CD14-positive monocyte (primary cell): ENCODE measurements at regions not wholly inside any gene's neighbourhood (a gene's known extent, or its start where the extent isn't known, plus 50 kb on each side); places are given as distances from the start of the nearest gene placed in this dataset.

Experiments
- DNase-seq, 3 donors: peaks; one replicate each; pipeline ENCODE4 v3.0.0-alpha.2; 2011 to 2022
- H2AFZ ChIP-seq: 2 replicates; pipeline ENCODE4 v1.6.0; 2012; ENCODE audit warnings: mild to moderate bottlenecking, low read depth, low read length, inconsistent platforms; ENCODE audit not compliant: insufficient read depth, poor library complexity, severe bottlenecking
- H3K27ac ChIP-seq, 2 donors: 1 replicate in 1 of 2; 2 replicates in 1 of 2; pipeline ENCODE4 v1.5.1; 2012 to 2013; ENCODE audit warnings: low read length in 2 of 2, control low read depth in 1 of 2, inconsistent platforms in 1 of 2, low read depth in 1 of 2, mild to moderate bottlenecking in 1 of 2
- H3K27me3 ChIP-seq, 2 donors: one replicate each; pipeline versions ENCODE4 v1.6.0 to v1.6.1; 2011 to 2013; ENCODE audit warnings: low read length in 2 of 2; ENCODE audit not compliant: control insufficient read depth in 2 of 2, insufficient read depth in 2 of 2
- H3K36me3 ChIP-seq, 2 donors: replicated peaks in 1 of 2; 1 replicate in 1 of 2; 2 replicates in 1 of 2; pipeline versions ENCODE4 v1.5.1 to v1.6.1; 2012 to 2013; ENCODE audit warnings: low read length in 2 of 2, control low read depth in 1 of 2, inconsistent platforms in 1 of 2, mild to moderate bottlenecking in 1 of 2; ENCODE audit not compliant: insufficient read depth in 2 of 2, control insufficient read depth in 1 of 2
- H3K4me1 ChIP-seq, 2 donors: 1 replicate in 1 of 2; 2 replicates in 1 of 2; pipeline versions ENCODE4 v1.5.1 to v1.6.1; 2012 to 2013; ENCODE audit warnings: low read length in 2 of 2, control low read depth in 1 of 2, inconsistent platforms in 1 of 2, mild to moderate bottlenecking in 1 of 2, moderate library complexity in 1 of 2; ENCODE audit not compliant: insufficient read depth in 2 of 2, control insufficient read depth in 1 of 2
- H3K4me2 ChIP-seq: replicated peaks from 2 replicates; pipeline ENCODE3; 2012; ENCODE audit warnings: low read length, moderate library complexity, mild to moderate bottlenecking; ENCODE audit not compliant: poor library complexity, severe bottlenecking; ENCODE audit errors: extremely low read depth
- H3K4me3 ChIP-seq, 3 experiments: fragments of 200-600 bp in 1 of 3; sonication (generic) in 1 of 3; replicated peaks in 1 of 3; 1 replicate in 2 of 3; 2 replicates in 1 of 3; pipeline ENCODE4 v1.5.1; 2011 to 2013; ENCODE audit warnings: low read length in 3 of 3, mild to moderate bottlenecking in 3 of 3, control low read depth in 2 of 3, low read depth in 2 of 3, inconsistent platforms in 1 of 3, moderate library complexity in 1 of 3
- H3K79me2 ChIP-seq: 2 replicates; pipeline ENCODE4 v1.6.0; 2012; ENCODE audit warnings: mild to moderate bottlenecking, control low read depth, inconsistent platforms, low read length, moderate library complexity; ENCODE audit not compliant: insufficient read depth
- H3K9ac ChIP-seq: 2 replicates; pipeline ENCODE4 v1.6.0; 2017; ENCODE audit warnings: low read length, mild to moderate bottlenecking; ENCODE audit not compliant: insufficient read depth, poor library complexity, severe bottlenecking
- H3K9me3 ChIP-seq, 2 donors: replicated peaks in 1 of 2; 1 replicate in 1 of 2; 2 replicates in 1 of 2; pipeline versions ENCODE4 v1.5.1 to v1.6.1; 2012 to 2013; ENCODE audit warnings: low read length in 2 of 2, control low read depth in 1 of 2; ENCODE audit not compliant: control insufficient read depth in 1 of 2, insufficient read depth in 1 of 2
- H4K20me1 ChIP-seq: 2 replicates; pipeline ENCODE4 v1.6.0; 2012; ENCODE audit warnings: mild to moderate bottlenecking, low read length, control low read depth, moderate library complexity; ENCODE audit not compliant: insufficient read depth
- H3K27ac Mint-ChIP-seq, 7 donors: one replicate each; pipeline ENCODE4 v1.8.0; 2020; ENCODE audit warnings: mild to moderate bottlenecking in 7 of 7, mixed read lengths in 7 of 7, moderate library complexity in 6 of 7, inconsistent platforms in 2 of 7
- H3K27me3 Mint-ChIP-seq, 3 donors: one replicate each; pipeline ENCODE4 v1.8.0; 2021 to 2022; ENCODE audit warnings: low read depth in 3 of 3, mild to moderate bottlenecking in 3 of 3, mixed read lengths in 3 of 3, moderate library complexity in 3 of 3, inconsistent platforms in 1 of 3
- H3K36me3 Mint-ChIP-seq, 2 donors: one replicate each; pipeline ENCODE4 v1.8.0; 2020; ENCODE audit warnings: mixed read lengths in 2 of 2, inconsistent platforms in 1 of 2, mild to moderate bottlenecking in 1 of 2
- H3K4me1 Mint-ChIP-seq: one replicate; pipeline ENCODE4 v1.8.0; 2020; ENCODE audit warnings: mild to moderate bottlenecking, mixed read lengths
- H3K4me3 Mint-ChIP-seq, 2 donors: one replicate each; pipeline ENCODE4 v1.8.0; 2020; ENCODE audit warnings: mild to moderate bottlenecking in 2 of 2, mixed read lengths in 2 of 2, moderate library complexity in 1 of 2
- H3K9me3 Mint-ChIP-seq, 7 donors: one replicate each; pipeline ENCODE4 v1.8.0; 2020 to 2022; ENCODE audit warnings: mixed read lengths in 7 of 7, mild to moderate bottlenecking in 6 of 7, moderate library complexity in 6 of 7, inconsistent platforms in 2 of 7
- CTCF ChIP-seq: fragments of 200-600 bp; IDR thresholded peaks from one replicate; pipeline ENCODE4 v1.8.0; 2022; ENCODE audit warnings: antibody characterized with exemption, mild to moderate bottlenecking
- WGBS: methylation state at CpG from one replicate; pipeline ENCODE4 v1.1.5; 2013; ENCODE audit warnings: missing lambda C conversion rate; ENCODE audit not compliant: insufficient coverage; 5-methylcytosine and 5-hydroxymethylcytosine counted together
- intact Hi-C, 2 donors: fragments of 100-400 bp; cut with micrococcal nuclease; formaldehyde crosslinking; loops; one replicate each; pipeline versions ENCODE4 v1.15.0 to v1.15.1; 2023

- no peak overlapping the region for H3K27ac ChIP-seq
- Mint-ChIP-seq H3K4me3 (no peak overlapping the region), H3K4me1 (no peaks in the 10 kb centered on the region), H3K9me3 (peaks cover 3 to 21% (median 18%) of the 10 kb centered on the region in 7 donors), H3K36me3 (no peaks in the 10 kb centered on the region), H3K27ac (no peak overlapping the region), H3K27me3 (no peaks in the 10 kb centered on the region)
- H4K20me1 ChIP-seq = no peaks in the 10 kb centered on the region
- no peaks in the 10 kb centered on the region for H3K79me2 ChIP-seq
- H3K9ac ChIP-seq = no peak overlapping the region
- peaks cover 20 to 21% of the 10 kb centered on the region in 2 donors for H3K9me3 ChIP-seq
- no peak for TF ChIP-seq CTCF
- no peaks in the 10 kb centered on the region for H3K4me1 ChIP-seq
- H3K4me2 ChIP-seq = no peak overlapping the region
- H3K36me3 ChIP-seq = no peaks in the 10 kb centered on the region
- intact Hi-C loops = no loop called here
- WGBS = no CpG with 5 or more reads among the region's 1 CpG
- no peak for DNase-seq
- H3K27me3 ChIP-seq = no peaks in the 10 kb centered on the region
- no peak overlapping the region for H2AFZ ChIP-seq
- no peak overlapping the region for H3K4me3 ChIP-seq
These were observed 1923.1 kb downstream of the PCDH9 start for GRCh38 chr13:65307056-65307455.

DNA sequence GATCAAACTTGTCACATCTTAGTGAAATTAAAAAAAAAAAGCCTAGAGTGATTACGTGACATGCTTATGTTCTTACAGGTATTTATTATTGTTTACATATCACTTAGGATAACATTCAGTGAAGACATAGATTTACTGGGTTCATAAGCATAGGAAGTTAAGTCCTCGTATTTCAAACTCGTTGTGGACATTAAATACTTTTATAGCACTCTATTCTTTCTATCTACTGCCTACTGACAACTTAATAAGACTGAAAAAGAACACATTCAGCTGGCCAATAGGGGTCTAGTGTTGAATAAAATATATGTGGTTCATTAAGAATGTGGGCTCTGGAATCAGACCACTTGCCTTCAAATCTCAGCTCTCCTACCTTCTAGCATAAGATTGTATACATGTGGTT lies 1927.4 kb downstream of the PCDH9 start:
- WGBS = no CpG with 5 or more reads among the region's 3 CpGs
- intact Hi-C loops = no loop called here
- Histone ChIP-seq H3K9ac (no peak overlapping the region), H3K36me3 (no peaks in the 10 kb centered on the region), H2AFZ (no peak overlapping the region), H3K27me3 (no peaks in the 10 kb centered on the region), H3K4me2 (no peak overlapping the region), H3K27ac (no peak overlapping the region), H3K4me1 (no peaks in the 10 kb centered on the region), H4K20me1 (no peaks in the 10 kb centered on the region), H3K4me3 (no peak overlapping the region), H3K9me3 (no peaks in the 10 kb centered on the region), H3K79me2 (no peaks in the 10 kb centered on the region)
- H3K4me1 Mint-ChIP-seq = no peaks in the 10 kb centered on the region
- no peak overlapping the region for H3K4me3 Mint-ChIP-seq
- DNase-seq = no peak
- H3K36me3 Mint-ChIP-seq = no peaks in the 10 kb centered on the region
- no peak for TF ChIP-seq CTCF
- H3K9me3 Mint-ChIP-seq = no peaks in the 10 kb centered on the region
- H3K27ac Mint-ChIP-seq = no peak overlapping the region
- no peaks in the 10 kb centered on the region for H3K27me3 Mint-ChIP-seq
